ENCODE measurements at regions not wholly inside any gene's neighbourhood (a gene's known extent, or its start where the extent isn't known, plus 50 kb on each side); places are given as distances from the start of the nearest gene placed in this dataset.

DNA sequence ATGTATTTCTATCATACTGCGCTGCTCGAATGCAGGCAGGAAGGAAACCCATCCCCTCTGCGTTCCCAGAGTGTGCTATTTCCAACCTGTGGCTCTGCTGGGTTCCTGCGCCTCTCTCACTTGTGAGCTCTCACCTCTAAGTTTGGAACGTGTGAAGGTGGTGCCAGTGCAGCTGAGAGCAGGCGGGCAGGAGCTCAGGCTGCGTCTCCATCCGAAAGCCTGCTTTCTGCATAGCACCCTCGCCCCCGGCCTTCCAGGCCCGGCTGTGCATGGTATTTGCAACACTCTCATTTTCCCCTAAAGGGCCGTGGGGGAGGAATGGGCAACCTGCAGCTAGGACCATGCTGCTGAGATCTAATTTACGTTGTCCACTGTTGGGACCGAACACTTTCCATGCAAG, 288.0 kb upstream of the TSHZ2 start:
- no peak for TF ChIP-seq ZFP36L1 (CRISPR knock-in tag; IDR thresholded peaks at IDR 0.05)
- TF ChIP-seq HOXA5 (CRISPR knock-in tag; IDR thresholded peaks at IDR 0.05): no peak
- TF ChIP-seq, protein P1, sequence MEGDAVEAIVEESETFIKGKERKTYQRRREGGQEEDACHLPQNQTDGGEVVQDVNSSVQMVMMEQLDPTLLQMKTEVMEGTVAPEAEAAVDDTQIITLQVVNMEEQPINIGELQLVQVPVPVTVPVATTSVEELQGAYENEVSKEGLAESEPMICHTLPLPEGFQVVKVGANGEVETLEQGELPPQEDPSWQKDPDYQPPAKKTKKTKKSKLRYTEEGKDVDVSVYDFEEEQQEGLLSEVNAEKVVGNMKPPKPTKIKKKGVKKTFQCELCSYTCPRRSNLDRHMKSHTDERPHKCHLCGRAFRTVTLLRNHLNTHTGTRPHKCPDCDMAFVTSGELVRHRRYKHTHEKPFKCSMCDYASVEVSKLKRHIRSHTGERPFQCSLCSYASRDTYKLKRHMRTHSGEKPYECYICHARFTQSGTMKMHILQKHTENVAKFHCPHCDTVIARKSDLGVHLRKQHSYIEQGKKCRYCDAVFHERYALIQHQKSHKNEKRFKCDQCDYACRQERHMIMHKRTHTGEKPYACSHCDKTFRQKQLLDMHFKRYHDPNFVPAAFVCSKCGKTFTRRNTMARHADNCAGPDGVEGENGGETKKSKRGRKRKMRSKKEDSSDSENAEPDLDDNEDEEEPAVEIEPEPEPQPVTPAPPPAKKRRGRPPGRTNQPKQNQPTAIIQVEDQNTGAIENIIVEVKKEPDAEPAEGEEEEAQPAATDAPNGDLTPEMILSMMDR (CRISPR knock-in tag; IDR thresholded peaks at IDR 0.05): no peak
- no peak for TF ChIP-seq SP1 (IDR thresholded peaks at IDR 0.05)
- no peak for TF ChIP-seq SP1 (CRISPR knock-in tag; IDR thresholded peaks at IDR 0.05)
- TF ChIP-seq ZNF350 (CRISPR knock-in tag; IDR thresholded peaks at IDR 0.05; ENCODE audit: borderline replicate concordance, low read depth): no peak
